ENCODE measurements at regions not wholly inside any gene's neighbourhood (a gene's known extent, or its start where the extent isn't known, plus 50 kb on each side); places are given as distances from the start of the nearest gene placed in this dataset.
"Not testable (repeated sequence)": the region's sequence is repeated elsewhere in the genome, so short reads cannot be mapped to it uniquely, and the experiment has no call there.

GRCh38 chr6:51141080-51141479 is 322.4 kb downstream of the TFAP2B start:
- no peak for DNase-seq (ENCODE audit: low read depth)
- no peak overlapping the region for H3K4me3 ChIP-seq (ENCODE audit: low read depth, low read length)
- no peak for TF ChIP-seq CTCF (IDR thresholded peaks at IDR 0.05; ENCODE audit: insufficient read depth, low read length, poor library complexity, severe bottlenecking)
- H3K36me3 ChIP-seq (ENCODE audit: control insufficient read depth, insufficient read depth, low read length) = no peaks in the 10 kb centered on the region
- no peaks in the 10 kb centered on the region for H3K27me3 ChIP-seq (ENCODE audit: control insufficient read depth, insufficient read depth, low read length)

GRCh38 chr6:51147756-51148155 is 329.1 kb downstream of the TFAP2B start:
- TF ChIP-seq CTCF (IDR thresholded peaks at IDR 0.05; ENCODE audit: insufficient read depth, low read length, poor library complexity, severe bottlenecking) = no peak
- no peaks in the 10 kb centered on the region for H3K36me3 ChIP-seq (ENCODE audit: control insufficient read depth, insufficient read depth, low read length)
- no peak overlapping the region for H3K4me3 ChIP-seq (ENCODE audit: low read depth, low read length)
- no peak for DNase-seq (ENCODE audit: low read depth)
- no peaks in the 10 kb centered on the region for H3K27me3 ChIP-seq (ENCODE audit: control insufficient read depth, insufficient read depth, low read length)

GRCh38 chr6:51152594-51152993 is 333.9 kb downstream of the TFAP2B start:
- TF ChIP-seq CTCF (IDR thresholded peaks at IDR 0.05; ENCODE audit: insufficient read depth, low read length, poor library complexity, severe bottlenecking) = no peak
- Histone ChIP-seq H3K4me3 (ENCODE audit: low read depth, low read length) (no peak overlapping the region), H3K27me3 (ENCODE audit: control insufficient read depth, insufficient read depth, low read length) (no peaks in the 10 kb centered on the region), H3K36me3 (ENCODE audit: control insufficient read depth, insufficient read depth, low read length) (no peaks in the 10 kb centered on the region)
- no peak for DNase-seq (ENCODE audit: low read depth)

GRCh38 chr6:51153109-51153508 is 334.4 kb downstream of the TFAP2B start:
- Histone ChIP-seq H3K36me3 (ENCODE audit: control insufficient read depth, insufficient read depth, low read length) (no peaks in the 10 kb centered on the region), H3K4me3 (ENCODE audit: low read depth, low read length) (no peak overlapping the region), H3K27me3 (ENCODE audit: control insufficient read depth, insufficient read depth, low read length) (no peaks in the 10 kb centered on the region)
- no peak for TF ChIP-seq CTCF (IDR thresholded peaks at IDR 0.05; ENCODE audit: insufficient read depth, low read length, poor library complexity, severe bottlenecking)
- no peak for DNase-seq (ENCODE audit: low read depth)

- H3K4me3 ChIP-seq (ENCODE audit: low read depth, low read length); H3K36me3 ChIP-seq (ENCODE audit: control insufficient read depth, insufficient read depth, low read length); DNase-seq (ENCODE audit: low read depth); H3K27me3 ChIP-seq (ENCODE audit: control insufficient read depth, insufficient read depth, low read length): not testable (repeated sequence)
Measured at GRCh38 chr6:51154925-51155324, 336.3 kb downstream of the TFAP2B start.

- not testable (repeated sequence) for H3K36me3 ChIP-seq (ENCODE audit: control insufficient read depth, insufficient read depth, low read length); H3K4me3 ChIP-seq (ENCODE audit: low read depth, low read length); DNase-seq (ENCODE audit: low read depth); H3K27me3 ChIP-seq (ENCODE audit: control insufficient read depth, insufficient read depth, low read length)
Measured at GRCh38 chr6:51159260-51159659, 340.6 kb downstream of the TFAP2B start.

- no peaks in the 10 kb centered on the region for H3K36me3 ChIP-seq (ENCODE audit: control insufficient read depth, insufficient read depth, low read length)
- no peaks in the 10 kb centered on the region for H3K27me3 ChIP-seq (ENCODE audit: control insufficient read depth, insufficient read depth, low read length)
- TF ChIP-seq CTCF (IDR thresholded peaks at IDR 0.05; ENCODE audit: insufficient read depth, low read length, poor library complexity, severe bottlenecking) = no peak
- no peak overlapping the region for H3K4me3 ChIP-seq (ENCODE audit: low read depth, low read length)
- DNase-seq (ENCODE audit: low read depth) = no peak
Measured at GRCh38 chr6:51161752-51162151, 343.1 kb downstream of the TFAP2B start.
